ENCODE measurements at regions not wholly inside any gene's neighbourhood (a gene's known extent, or its start where the extent isn't known, plus 50 kb on each side); places are given as distances from the start of the nearest gene placed in this dataset.

DNA sequence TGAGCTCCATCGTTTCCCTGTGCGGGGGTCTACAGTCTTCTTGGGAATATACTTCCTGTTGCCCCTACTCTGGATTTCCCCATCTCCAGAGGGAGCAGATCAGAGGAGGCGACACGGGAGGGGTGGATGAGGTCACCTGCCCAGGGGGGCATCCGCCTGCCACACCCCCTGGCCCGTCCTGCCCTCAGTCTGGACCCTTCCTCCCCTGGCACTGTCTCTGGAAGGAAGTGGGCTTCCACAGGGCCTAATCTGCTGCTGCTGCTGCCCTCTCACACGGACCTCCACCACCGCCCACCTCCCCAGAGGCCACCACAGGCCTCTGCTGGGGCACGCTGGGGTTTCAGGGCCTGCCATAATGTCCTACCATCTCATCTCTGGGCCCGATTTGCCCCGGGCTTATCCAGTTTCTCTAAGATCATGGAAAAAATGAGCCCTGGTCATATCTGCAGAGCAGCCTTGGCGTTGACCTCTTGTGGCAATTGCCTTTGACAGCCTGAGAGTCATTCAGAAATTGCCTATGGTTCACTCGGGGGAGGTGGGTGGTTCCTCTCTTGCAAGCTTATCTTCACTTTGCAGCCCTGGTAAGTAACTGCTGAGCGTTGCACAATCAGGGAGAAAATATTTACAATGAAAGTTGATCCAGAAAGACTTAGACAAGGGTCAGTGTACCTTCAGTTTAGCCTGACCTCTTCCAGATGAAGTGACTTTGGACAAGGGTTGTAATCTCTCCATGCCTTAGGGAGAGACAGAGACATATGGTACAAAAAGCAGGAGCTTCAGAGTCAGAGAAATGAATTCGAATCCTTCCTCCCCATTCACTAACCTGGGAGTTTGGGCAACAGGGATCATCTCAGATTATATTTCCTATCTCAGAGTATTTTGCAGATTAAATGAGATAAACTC, 252.4 kb downstream of the TOMM20 start (continued):
- TF ChIP-seq TRIM24 (CRISPR knock-in tag; IDR thresholded peaks at IDR 0.05) = peak; percentile 50; the same call in 1 of the 2 replicates
- TF ChIP-seq, protein P1, sequence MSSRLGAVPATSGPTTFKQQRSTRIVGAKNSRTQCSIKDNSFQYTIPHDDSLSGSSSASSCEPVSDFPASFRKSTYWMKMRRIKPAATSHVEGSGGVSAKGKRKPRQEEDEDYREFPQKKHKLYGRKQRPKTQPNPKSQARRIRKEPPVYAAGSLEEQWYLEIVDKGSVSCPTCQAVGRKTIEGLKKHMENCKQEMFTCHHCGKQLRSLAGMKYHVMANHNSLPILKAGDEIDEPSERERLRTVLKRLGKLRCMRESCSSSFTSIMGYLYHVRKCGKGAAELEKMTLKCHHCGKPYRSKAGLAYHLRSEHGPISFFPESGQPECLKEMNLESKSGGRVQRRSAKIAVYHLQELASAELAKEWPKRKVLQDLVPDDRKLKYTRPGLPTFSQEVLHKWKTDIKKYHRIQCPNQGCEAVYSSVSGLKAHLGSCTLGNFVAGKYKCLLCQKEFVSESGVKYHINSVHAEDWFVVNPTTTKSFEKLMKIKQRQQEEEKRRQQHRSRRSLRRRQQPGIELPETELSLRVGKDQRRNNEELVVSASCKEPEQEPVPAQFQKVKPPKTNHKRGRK (CRISPR knock-in tag; IDR thresholded peaks at IDR 0.05) = no peak
- TF ChIP-seq, protein P2, sequence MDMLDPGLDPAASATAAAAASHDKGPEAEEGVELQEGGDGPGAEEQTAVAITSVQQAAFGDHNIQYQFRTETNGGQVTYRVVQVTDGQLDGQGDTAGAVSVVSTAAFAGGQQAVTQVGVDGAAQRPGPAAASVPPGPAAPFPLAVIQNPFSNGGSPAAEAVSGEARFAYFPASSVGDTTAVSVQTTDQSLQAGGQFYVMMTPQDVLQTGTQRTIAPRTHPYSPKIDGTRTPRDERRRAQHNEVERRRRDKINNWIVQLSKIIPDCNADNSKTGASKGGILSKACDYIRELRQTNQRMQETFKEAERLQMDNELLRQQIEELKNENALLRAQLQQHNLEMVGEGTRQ (IDR thresholded peaks at IDR 0.05; ENCODE audit: low read depth, low read length) = no peak
- TF ChIP-seq, protein P2 (CRISPR knock-in tag; IDR thresholded peaks at IDR 0.05; ENCODE audit: borderline replicate concordance) = peak; percentile 72
- TF ChIP-seq NFIB (CRISPR knock-in tag; IDR thresholded peaks at IDR 0.05; ENCODE audit: borderline replicate concordance) = no peak
- TF ChIP-seq, protein P3, sequence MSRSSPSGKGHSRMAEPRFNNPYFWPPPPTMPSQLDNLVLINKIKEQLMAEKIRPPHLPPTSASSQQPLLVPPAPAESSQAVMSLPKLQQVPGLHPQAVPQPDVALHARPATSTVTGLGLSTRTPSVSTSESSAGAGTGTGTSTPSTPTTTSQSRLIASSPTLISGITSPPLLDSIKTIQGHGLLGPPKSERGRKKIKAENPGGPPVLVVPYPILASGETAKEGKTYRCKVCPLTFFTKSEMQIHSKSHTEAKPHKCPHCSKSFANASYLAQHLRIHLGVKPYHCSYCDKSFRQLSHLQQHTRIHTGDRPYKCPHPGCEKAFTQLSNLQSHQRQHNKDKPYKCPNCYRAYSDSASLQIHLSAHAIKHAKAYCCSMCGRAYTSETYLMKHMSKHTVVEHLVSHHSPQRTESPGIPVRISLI (CRISPR knock-in tag; IDR thresholded peaks at IDR 0.05; ENCODE audit: borderline replicate concordance) = peak; percentile 52; the same call in 1 of the 2 replicates
- peak; percentile 93 for TF ChIP-seq ZNF331 (CRISPR knock-in tag; IDR thresholded peaks at IDR 0.05)
- TF ChIP-seq, protein P4, sequence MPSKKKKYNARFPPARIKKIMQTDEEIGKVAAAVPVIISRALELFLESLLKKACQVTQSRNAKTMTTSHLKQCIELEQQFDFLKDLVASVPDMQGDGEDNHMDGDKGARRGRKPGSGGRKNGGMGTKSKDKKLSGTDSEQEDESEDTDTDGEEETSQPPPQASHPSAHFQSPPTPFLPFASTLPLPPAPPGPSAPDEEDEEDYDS (CRISPR knock-in tag; IDR thresholded peaks at IDR 0.05) = peak; percentile 77
- peak; percentile 61; the same call in 1 of the 2 replicates for TF ChIP-seq ZBTB7A (CRISPR knock-in tag; IDR thresholded peaks at IDR 0.05)
- peak; percentile 76 for TF ChIP-seq ZNF703 (CRISPR knock-in tag; IDR thresholded peaks at IDR 0.05; ENCODE audit: borderline replicate concordance)
- TF ChIP-seq ZNF350 (CRISPR knock-in tag; IDR thresholded peaks at IDR 0.05; ENCODE audit: borderline replicate concordance, low read depth) = peak; percentile 65; the same call in 1 of the 2 replicates
- TF ChIP-seq ZNF20 (CRISPR knock-in tag; IDR thresholded peaks at IDR 0.05) = 0 out of 2 replicates have a peak, but pooled peaks have one; percentile 81
- TF ChIP-seq, protein P5, sequence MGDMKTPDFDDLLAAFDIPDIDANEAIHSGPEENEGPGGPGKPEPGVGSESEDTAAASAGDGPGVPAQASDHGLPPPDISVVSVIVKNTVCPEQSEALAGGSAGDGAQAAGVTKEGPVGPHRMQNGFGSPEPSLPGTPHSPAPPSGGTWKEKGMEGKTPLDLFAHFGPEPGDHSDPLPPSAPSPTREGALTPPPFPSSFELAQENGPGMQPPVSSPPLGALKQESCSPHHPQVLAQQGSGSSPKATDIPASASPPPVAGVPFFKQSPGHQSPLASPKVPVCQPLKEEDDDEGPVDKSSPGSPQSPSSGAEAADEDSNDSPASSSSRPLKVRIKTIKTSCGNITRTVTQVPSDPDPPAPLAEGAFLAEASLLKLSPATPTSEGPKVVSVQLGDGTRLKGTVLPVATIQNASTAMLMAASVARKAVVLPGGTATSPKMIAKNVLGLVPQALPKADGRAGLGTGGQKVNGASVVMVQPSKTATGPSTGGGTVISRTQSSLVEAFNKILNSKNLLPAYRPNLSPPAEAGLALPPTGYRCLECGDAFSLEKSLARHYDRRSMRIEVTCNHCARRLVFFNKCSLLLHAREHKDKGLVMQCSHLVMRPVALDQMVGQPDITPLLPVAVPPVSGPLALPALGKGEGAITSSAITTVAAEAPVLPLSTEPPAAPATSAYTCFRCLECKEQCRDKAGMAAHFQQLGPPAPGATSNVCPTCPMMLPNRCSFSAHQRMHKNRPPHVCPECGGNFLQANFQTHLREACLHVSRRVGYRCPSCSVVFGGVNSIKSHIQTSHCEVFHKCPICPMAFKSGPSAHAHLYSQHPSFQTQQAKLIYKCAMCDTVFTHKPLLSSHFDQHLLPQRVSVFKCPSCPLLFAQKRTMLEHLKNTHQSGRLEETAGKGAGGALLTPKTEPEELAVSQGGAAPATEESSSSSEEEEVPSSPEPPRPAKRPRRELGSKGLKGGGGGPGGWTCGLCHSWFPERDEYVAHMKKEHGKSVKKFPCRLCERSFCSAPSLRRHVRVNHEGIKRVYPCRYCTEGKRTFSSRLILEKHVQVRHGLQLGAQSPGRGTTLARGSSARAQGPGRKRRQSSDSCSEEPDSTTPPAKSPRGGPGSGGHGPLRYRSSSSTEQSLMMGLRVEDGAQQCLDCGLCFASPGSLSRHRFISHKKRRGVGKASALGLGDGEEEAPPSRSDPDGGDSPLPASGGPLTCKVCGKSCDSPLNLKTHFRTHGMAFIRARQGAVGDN (CRISPR knock-in tag; IDR thresholded peaks at IDR 0.05) = peak; percentile 97
- 0 out of 2 replicates have a peak, but pooled peaks have one; percentile 33 for TF ChIP-seq RBAK (CRISPR knock-in tag; IDR thresholded peaks at IDR 0.05)
- no peak for TF ChIP-seq SOX6 (IDR thresholded peaks at IDR 0.05)
- peak; percentile 93 for TF ChIP-seq SOX6 (CRISPR knock-in tag; IDR thresholded peaks at IDR 0.05)
- TF ChIP-seq, protein P6, sequence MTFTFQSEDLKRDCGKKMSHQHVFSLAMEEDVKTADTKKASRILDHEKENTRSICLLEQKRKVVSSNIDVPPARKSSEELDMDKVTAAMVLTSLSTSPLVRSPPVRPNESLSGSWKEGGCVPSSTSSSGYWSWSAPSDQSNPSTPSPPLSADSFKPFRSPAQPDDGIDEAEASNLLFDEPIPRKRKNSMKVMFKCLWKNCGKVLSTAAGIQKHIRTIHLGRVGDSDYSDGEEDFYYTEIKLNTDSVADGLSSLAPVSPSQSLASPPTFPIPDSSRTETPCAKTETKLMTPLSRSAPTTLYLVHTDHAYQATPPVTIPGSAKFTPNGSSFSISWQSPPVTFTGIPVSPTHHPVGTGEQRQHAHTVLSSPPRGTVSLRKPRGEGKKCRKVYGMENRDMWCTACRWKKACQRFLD (CRISPR knock-in tag; IDR thresholded peaks at IDR 0.05; ENCODE audit: borderline replicate concordance) = no peak
